GM19395 (cell line): ENCODE measurements at regions not wholly inside any gene's neighbourhood (a gene's known extent, or its start where the extent isn't known, plus 50 kb on each side); places are given as distances from the start of the nearest gene placed in this dataset.
"Not testable (repeated sequence)": the region's sequence is repeated elsewhere in the genome, so short reads cannot be mapped to it uniquely, and the experiment has no call there.

Experiments
- ATAC-seq: cut with Tn5 transposase; IDR thresholded peaks from one replicate; pipeline ENCODE4 v1.9.1; 2021; ENCODE audit warnings: mild to moderate bottlenecking, moderate library complexity; ENCODE audit not compliant: unreplicated experiment

DNA sequence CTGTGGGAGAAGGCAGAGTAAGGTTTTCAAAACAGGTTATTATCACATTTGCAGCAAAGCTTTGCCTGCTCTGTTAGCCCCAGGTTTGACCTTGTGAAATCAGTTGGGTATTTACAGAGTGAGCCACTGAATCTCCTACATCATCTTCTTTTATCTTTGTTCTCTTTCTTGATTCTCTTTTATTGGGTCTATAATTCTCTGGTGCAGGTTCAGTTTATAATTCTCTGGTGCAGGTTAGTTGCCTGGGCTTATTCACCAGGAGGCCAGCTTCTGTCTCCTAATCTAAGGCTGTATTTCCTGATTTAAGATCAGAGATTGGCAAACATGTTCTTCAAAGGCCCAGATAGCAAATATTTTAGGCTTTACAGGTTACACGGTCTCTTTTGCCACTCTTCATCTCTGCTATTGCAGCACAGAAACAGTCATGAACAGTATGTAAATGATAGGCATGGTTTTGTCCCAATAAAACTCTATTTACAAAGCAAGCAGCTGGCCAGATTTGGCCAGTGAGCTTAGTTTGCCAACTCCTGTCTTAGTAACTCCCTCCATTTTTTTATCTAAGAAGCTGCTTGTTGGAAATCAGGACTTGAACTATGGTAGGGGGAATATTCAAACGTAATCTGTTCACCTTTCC lies 205.0 kb upstream of the RIMS1 start:
- ATAC-seq: no peak

- ATAC-seq: not testable (repeated sequence)
Observed at GRCh38 chr6:71686021-71686677, 200.2 kb upstream of the RIMS1 start.

DNA sequence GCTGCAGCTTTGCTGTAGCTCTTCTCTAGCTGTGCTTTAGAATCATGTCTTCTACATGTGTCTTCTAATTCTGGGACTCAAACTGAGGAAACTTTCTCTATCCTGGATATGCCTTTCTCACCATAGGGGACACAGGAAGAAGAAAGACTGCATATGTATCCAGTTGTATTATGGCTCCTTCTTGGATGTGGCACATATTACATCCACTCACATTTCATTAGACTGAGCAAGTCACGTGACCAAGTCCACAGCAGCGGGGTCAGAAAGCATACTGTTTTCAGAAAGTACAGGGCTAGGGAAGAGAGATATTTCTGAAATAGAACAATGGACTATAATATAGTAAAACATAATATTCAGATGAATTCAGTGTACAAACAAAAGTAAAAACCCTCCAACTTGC lies 187.6 kb upstream of the RIMS1 start:
- no peak for ATAC-seq

DNA sequence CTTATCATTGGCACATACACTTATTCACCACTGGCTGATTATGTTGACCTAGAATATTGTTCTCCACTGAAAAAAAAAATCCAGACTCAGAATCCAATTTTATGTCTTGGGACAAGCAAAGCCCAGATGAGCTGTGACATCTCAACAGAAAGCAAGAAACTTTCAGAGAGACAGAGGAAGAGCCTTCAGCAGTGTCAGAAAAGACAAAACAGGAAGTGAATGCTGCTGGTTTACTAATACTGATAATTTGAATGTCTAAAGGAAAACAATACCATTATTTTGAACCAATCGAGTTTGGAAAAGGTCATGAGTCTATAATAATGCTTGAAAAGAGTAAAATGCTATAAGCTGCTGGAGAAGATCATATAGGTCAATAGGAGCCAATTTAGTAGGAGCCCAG lies 179.8 kb upstream of the RIMS1 start:
- peak; percentile 67 for ATAC-seq

DNA sequence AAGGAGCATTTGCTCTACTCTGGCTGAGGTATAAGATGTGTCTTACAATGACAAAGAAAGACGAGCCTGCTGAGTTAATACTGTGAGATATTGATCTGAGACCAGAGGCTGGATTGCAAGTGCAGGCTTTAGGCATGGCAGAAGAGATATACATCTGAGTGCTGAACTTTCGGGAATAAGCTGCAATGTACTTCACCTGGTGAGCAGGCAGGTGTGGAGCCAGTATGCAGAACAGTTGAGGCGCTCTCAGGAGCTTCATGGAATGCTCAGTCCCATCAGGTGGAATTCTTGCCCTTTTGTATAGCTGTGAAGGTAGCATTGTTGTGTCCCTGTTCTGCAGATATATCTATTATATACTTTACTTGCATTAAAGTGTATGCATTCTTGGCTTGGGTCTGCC lies 179.3 kb upstream of the RIMS1 start:
- no peak for ATAC-seq

DNA sequence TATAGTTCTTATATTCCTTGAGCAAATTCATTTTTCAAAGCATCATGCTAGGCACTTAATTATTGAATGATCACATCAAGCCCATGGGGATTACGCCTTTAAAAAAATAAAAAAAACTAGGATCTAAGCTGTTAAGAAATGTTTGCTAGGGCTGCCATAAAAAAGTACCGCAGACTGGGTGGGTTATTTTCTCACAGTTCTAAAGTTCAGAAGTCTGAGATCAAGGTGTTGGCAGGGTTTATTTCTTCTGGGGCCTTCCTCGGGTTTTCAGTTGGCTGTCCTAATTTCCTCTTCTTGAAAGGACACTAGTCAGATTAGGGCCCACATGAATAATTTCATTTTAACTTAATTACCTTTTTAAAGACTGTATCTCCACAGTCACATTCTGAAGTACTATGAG lies 165.6 kb upstream of the RIMS1 start:
- no peak for ATAC-seq

DNA sequence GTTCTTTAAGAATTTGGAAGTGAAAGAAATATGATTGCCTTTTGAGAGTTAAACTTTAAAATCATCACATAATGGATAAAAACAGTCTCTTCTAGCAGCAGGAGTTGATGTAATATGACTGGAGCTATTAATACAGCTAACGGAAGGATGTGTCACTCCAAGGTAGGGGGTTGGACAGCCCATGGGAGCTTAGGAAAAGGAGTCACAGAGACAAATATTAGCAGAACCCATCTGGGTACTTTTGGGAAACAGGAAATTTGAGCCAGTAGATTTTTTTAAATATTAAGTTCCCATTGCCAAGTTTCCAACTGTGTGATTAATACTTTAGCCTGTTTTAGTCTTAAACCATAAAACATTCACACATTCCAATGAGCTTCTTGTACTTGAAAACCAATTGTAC lies 164.7 kb upstream of the RIMS1 start:
- ATAC-seq: no peak

- no peak for ATAC-seq
Observed at GRCh38 chr6:71722736-71723135, 163.6 kb upstream of the RIMS1 start.

DNA sequence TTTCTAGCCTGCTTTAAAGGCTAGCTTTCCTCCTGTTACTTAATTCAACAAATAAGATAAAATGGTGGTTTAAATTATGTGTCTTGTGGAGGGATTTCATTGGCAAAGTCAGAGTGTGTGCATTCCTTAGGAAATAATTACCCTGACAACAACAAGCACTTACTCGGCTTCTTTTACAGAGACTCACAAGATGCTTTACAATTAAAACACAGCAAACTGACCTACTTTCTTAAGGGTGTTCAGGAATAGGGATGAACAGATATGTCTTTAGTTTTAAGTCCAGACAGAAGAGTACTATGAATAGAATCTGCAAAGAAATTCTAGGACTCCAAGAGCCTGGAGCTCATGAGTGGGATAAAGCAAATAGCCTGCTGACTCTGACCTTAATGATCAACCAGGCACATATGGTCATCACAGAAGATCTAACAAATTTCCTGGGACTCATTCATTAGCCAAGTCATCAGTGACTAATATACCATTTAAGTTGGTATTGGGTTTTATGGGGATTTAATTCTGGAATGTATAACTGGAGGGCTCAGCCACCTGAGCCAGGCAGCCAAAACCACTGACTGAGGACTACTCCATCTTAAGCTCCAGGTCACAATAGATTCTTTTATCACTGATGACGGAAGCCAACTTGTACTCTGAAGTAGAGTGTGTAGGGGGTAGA lies 161.8 kb upstream of the RIMS1 start:
- ATAC-seq: no peak

DNA sequence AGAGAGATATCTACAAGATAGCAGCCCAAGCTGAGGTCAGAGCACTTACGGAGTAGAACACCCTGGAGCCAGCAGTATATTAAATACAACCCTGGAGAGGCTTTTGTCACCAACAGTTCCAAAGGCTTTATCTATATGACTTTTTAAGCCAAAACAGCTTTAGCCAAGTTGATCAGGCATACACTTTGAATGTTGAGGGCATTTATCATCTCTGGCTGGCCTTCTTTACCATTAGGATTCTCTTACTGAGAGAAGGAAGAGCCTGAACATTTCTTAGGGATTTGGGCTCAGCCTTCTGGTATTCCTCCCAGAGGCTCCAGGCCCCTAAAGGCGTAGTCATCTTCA lies 161.3 kb upstream of the RIMS1 start:
- ATAC-seq: no peak

DNA sequence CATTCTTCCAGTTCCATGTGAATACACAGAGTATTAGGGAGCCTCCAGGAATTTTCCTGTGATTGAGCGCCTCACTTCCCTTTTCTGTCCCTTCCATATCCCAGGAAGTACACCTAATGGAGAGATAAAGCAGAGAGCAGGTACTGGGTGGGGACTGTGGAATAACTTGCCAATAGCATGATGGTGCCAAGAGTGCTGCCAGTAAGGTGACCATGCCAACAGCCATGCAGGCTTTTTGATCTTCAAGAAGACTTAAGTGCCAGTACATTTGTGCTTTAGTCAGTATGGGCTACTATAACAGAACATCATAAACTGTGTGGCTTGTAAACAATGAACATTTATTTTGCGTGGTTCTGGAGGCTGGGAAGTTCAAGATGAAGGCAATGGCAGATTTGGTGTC lies 160.2 kb upstream of the RIMS1 start:
- ATAC-seq: no peak

DNA sequence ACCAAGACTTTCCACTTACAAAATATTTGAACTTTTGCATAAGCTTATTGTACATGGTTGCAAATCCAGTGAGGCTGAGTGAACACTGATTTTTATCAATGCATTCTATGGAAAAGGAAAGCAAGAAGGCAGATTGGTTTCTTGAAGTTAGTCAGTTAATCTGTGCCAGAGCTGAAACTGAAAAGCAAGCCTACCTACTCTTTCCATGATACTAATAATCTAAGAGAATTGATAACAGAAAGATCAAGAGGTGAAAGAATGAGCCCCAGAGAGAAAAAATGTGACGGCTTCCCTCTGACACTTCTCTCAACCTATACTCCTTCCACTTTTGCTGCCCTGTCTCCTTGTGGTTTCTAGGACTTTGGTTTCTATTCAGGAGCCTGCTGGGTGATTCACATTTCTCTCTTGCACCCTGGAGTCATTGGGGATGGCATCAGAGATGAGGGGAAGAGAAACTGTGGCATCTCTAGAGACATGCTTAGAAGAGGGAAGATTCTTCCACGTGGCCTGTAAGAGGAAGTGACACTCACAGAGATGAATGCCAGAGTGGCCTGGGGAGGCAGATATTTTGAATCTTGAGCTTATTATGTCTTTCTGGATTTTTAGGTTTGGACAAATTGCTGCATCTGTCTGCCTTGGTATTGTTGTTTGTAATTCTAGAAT lies 158.6 kb upstream of the RIMS1 start:
- peak; percentile 92 for ATAC-seq

DNA sequence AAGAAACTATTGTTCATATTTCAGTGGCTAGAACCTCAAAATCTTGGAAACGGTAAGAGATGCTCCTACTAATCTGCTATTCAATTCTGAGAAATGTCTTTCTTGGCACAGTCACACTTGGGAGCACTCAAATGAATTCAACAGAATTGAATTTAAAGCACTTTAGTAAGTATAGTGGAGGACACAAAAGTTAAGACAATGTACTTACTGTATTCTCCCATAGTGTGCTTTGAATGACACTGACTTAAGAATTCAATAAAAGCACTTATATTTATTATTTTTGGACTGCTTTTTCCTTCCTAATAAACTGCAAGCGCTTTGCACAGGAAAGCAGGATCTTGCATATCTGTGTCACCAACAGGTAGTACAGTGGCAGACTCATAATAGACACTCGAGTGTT lies 156.1 kb upstream of the RIMS1 start:
- no peak for ATAC-seq

DNA sequence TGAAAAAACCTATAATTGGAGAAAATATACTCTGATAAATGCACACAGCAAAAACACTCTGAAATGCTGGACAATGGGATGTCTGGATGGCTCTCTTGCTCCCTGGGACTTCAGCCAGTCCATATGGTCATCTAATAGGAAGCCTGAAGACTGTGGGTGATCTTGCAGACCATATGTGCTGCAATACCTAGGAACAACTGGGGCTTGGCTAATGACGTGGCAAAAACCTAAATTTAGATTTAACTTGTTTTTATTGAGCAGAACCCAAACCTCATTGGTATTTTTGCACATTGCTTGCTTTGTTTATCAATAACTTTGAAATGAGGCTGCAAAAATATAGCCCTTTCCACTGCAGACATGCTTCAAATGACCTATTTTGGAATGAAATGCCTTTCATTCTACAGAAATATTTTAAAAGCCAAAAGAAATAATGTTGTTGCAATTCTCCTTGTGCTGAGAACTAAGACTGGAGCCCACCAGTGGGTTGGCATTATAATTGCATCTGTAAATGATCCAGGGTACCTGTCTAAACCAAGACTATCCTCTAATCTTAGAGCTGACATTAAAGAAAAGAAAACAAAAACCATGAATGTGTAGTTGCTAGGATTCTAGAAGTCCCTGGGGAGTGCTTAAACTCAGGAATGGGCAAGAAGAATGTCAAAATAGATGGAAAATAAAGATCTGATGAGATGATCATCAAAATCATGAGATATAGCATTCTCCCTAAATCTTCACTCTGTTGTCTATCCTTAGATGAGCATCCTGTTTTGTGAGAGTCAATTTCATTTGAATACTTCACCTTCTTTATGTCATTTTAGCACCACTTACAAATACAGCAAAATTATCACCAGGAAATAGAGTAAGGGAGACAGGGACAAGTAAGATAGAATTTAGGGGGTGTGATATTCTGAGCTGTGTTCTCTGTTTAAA lies 152.1 kb upstream of the RIMS1 start:
- no peak for ATAC-seq

DNA sequence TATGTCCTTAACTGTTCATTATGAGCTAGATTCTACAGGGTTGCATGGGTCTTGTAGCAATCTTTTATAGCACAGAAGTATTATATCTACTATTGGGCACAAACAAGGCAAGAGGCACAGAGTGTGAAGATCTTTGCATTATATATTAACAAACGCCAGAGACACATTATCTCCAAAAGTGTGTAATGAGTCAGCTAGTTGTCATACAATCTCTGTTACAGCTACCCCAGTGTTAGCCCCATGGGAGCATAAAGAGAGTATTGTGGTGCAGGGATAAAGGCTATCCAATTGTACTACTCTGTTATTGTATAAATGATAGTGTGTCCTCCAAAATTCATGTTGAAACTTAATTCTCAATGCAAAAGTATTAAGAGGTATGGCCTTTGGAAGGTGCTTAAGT lies 148.4 kb upstream of the RIMS1 start:
- ATAC-seq: no peak

DNA sequence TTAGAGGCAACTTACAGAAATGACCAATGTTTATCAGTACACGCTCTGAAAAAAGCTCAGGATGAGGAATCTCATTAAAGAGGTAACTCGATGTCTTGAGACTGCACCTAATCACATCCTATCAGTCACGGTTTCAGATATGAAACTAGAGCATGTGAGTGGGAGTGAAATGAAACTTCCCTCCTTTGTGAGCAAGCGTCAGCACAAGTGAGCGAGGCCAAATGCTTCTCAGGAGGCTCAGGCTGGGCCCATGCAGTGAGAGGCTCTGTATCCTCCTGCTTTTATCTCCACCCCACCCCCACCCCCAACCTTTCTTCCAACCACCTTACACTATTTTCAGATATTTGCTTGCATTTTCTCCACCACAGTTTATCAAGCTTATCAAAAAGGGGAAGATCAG lies 140.8 kb upstream of the RIMS1 start:
- no peak for ATAC-seq

DNA sequence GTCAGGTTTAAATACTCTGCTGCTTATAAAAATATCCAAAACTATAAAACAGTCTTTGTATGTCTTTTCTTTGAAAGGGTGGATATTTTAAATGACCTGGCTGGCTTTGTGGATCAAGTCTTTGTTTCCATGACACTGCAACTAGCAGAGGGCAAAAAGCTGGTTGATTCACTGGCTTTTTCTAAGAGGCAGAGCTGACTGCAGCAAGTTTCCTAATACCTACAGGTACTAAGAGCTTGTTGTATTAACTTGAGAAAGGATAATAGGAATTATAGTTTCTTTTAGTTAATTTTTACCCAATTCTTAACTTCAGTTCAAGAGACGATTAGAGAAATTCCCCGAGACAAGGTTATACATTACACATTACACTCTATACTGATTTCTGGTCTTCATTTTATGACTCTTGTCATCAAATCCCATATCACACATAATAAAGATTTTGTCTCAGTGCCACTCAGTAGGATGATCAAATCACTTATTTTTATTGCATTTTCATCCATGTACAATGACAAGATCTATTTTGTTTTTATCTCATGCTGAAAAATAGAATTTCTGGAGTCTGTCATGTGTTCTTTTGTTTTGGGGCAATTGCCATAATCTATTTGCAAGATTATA lies 120.1 kb upstream of the RIMS1 start:
- no peak for ATAC-seq

GRCh38 chr6:71766796-71767195 lies 119.6 kb upstream of the RIMS1 start:
- no peak for ATAC-seq

- ATAC-seq: no peak
Observed at GRCh38 chr6:71768356-71768755, 118.0 kb upstream of the RIMS1 start.

- no peak for ATAC-seq
Observed at GRCh38 chr6:71808865-71809264, 77.5 kb upstream of the RIMS1 start.

- no peak for ATAC-seq
Observed at GRCh38 chr6:71810880-71811279, 75.5 kb upstream of the RIMS1 start.
